H1 (cell line): ENCODE measurements at regions not wholly inside any gene's neighbourhood (a gene's known extent, or its start where the extent isn't known, plus 50 kb on each side); places are given as distances from the start of the nearest gene placed in this dataset.

Source experiments
- CTCF ChIA-PET: fragments of 300-600 bp; sonication (Branson Sonifier 250); formaldehyde crosslinking; loops from one replicate; lab custom pipeline; 2021; ENCODE audit not compliant: partially characterized antibody; lab: Charles Lee
- POLR2A ChIA-PET: fragments of 300-600 bp; sonication (Branson Sonifier 250); formaldehyde crosslinking; loops from one replicate; lab custom pipeline; 2021; ENCODE audit warnings: inconsistent platforms; ENCODE audit not compliant: partially characterized antibody; lab: Charles Lee
- DNase-seq, 2 experiments: peaks; one replicate each; pipeline versions ENCODE4 v3.0.0 to v3.0.0-alpha.2; 2010 to 2022; ENCODE audit warnings: low spot score in 2 of 2, low read depth in 1 of 2, mixed read lengths in 1 of 2
- FAIRE-seq: peaks from 2 replicates; lab custom pipeline; 2011; peaks lifted over from hg19 to GRCh38; lab: Jason Lieb, UNC
- H2AFZ ChIP-seq: 2 replicates; pipeline ENCODE4 v1.8.1; 2012; ENCODE audit warnings: low read length, inconsistent platforms
- H2AK5ac ChIP-seq: 2 replicates; pipeline ENCODE4 v1.6.1; 2013; ENCODE audit warnings: low read depth, low read length
- H2BK120ac ChIP-seq: replicated peaks from 2 replicates; pipeline ENCODE3; 2013; ENCODE audit warnings: low read depth, low read length, inconsistent platforms
- H2BK12ac ChIP-seq: 2 replicates; pipeline ENCODE4 v1.6.1; 2013; ENCODE audit warnings: low read depth, low read length
- H2BK15ac ChIP-seq: 2 replicates; pipeline ENCODE4 v1.6.1; 2013; ENCODE audit warnings: low read length
- H2BK20ac ChIP-seq: 2 replicates; pipeline ENCODE4 v1.6.1; 2013; ENCODE audit warnings: low read length
- H2BK5ac ChIP-seq: 2 replicates; pipeline ENCODE4 v1.6.1; 2013; ENCODE audit warnings: low read depth, low read length
- H3K14ac ChIP-seq: 2 replicates; pipeline ENCODE4 v1.6.1; 2013; ENCODE audit warnings: inconsistent platforms; ENCODE audit not compliant: insufficient read length
- H3K18ac ChIP-seq: 2 replicates; pipeline ENCODE4 v1.6.1; 2013; ENCODE audit warnings: low read length; ENCODE audit errors: extremely low read depth
- H3K23ac ChIP-seq: 2 replicates; pipeline ENCODE4 v1.6.1; 2013; ENCODE audit warnings: inconsistent platforms; ENCODE audit not compliant: insufficient read length
- H3K23me2 ChIP-seq: 2 replicates; pipeline ENCODE4 v1.6.1; 2013; ENCODE audit warnings: low read depth, low read length
- H3K27ac ChIP-seq: 2 replicates; pipeline ENCODE4 v1.6.1; 2011; ENCODE audit warnings: low read depth, low read length, inconsistent platforms
- H3K27me3 ChIP-seq, 4 experiments: replicated peaks in 1 of 4; 1 replicate in 1 of 4; 2 replicates in 3 of 4; pipeline versions ENCODE4 v1.6.1 to v1.8.1; 2011 to 2013; ENCODE audit warnings: low read length in 3 of 4, mild to moderate bottlenecking in 3 of 4, inconsistent platforms in 2 of 4, mixed read lengths in 2 of 4, moderate library complexity in 1 of 4; ENCODE audit not compliant: control insufficient read depth in 3 of 4, insufficient read depth in 3 of 4; ENCODE audit errors: extremely low read depth in 1 of 4
- H3K36me3 ChIP-seq, 4 experiments: 2 replicates each; pipeline versions ENCODE4 v1.6.1 to v1.8.1; 2011 to 2013; ENCODE audit warnings: mild to moderate bottlenecking in 4 of 4, low read length in 3 of 4, moderate library complexity in 2 of 4, control low read depth in 1 of 4, inconsistent platforms in 1 of 4; ENCODE audit not compliant: insufficient read depth in 4 of 4, control insufficient read depth in 2 of 4
- H3K4ac ChIP-seq: replicated peaks from 2 replicates; pipeline ENCODE3; 2013; ENCODE audit warnings: low read length, low read depth, mixed read lengths, inconsistent platforms; ENCODE audit not compliant: insufficient read length
- H3K4me1 ChIP-seq, 4 experiments: replicated peaks in 1 of 4; 1 replicate in 1 of 4; 2 replicates in 3 of 4; pipeline versions ENCODE4 v1.6.1 to v1.8.1; 2011 to 2013; ENCODE audit warnings: low read length in 3 of 4, inconsistent platforms in 2 of 4, mixed read lengths in 1 of 4; ENCODE audit not compliant: insufficient read depth in 4 of 4, control insufficient read depth in 3 of 4
- H3K4me2 ChIP-seq, 2 experiments: 2 replicates each; pipeline versions ENCODE4 v1.6.1 to v1.8.1; 2011 to 2013; ENCODE audit warnings: low read depth in 2 of 2, low read length in 2 of 2, control low read depth in 1 of 2, inconsistent platforms in 1 of 2, mild to moderate bottlenecking in 1 of 2; ENCODE audit not compliant: insufficient read depth in 1 of 2
- H3K4me3 ChIP-seq, 4 experiments: fragments of 200-600, 300-600 bp in 1 of 4; sonication (generic), shearing (Covaris generic), sonication (Bioruptor Twin) in 1 of 4; 2 replicates each; pipeline versions ENCODE4 v1.5.1 to v1.8.1; 2011 to 2016; ENCODE audit warnings: low read length in 4 of 4, low read depth in 3 of 4, control low read depth in 2 of 4, inconsistent platforms in 2 of 4, mild to moderate bottlenecking in 2 of 4, mixed read lengths in 1 of 4, moderate library complexity in 1 of 4; ENCODE audit not compliant: insufficient read depth in 2 of 4; ENCODE audit errors: extremely low read depth in 1 of 4
- H3K56ac ChIP-seq: replicated peaks from 2 replicates; pipeline ENCODE3; 2013; ENCODE audit warnings: low read depth, mild to moderate bottlenecking, mixed read lengths, low read length, inconsistent platforms; ENCODE audit not compliant: insufficient read length
- H3K79me1 ChIP-seq: 2 replicates; pipeline ENCODE4 v1.6.1; 2013; ENCODE audit warnings: low read depth, low read length, control low read depth
- H3K79me2 ChIP-seq, 2 experiments: 2 replicates each; pipeline versions ENCODE4 v1.6.1 to v1.8.1; 2012 to 2013; ENCODE audit warnings: low read length in 2 of 2, mild to moderate bottlenecking in 2 of 2, inconsistent platforms in 1 of 2; ENCODE audit not compliant: insufficient read depth in 2 of 2, control insufficient read depth in 1 of 2
- H3K9ac ChIP-seq, 4 experiments: replicated peaks in 1 of 4; 1 replicate in 1 of 4; 2 replicates in 3 of 4; pipeline versions ENCODE4 v1.6.1 to v1.8.1; 2011 to 2013; ENCODE audit warnings: low read depth in 3 of 4, low read length in 3 of 4, control low read depth in 2 of 4, mild to moderate bottlenecking in 2 of 4, moderate library complexity in 2 of 4, inconsistent platforms in 1 of 4; ENCODE audit errors: extremely low read depth in 1 of 4
- H3K9me3 ChIP-seq, 2 experiments: 2 replicates each; pipeline versions ENCODE4 v1.6.1 to v1.8.1; 2012 to 2013; ENCODE audit warnings: mild to moderate bottlenecking in 2 of 2, moderate library complexity in 2 of 2, control low read depth in 1 of 2, inconsistent platforms in 1 of 2, low read depth in 1 of 2, low read length in 1 of 2, mixed read lengths in 1 of 2; ENCODE audit not compliant: insufficient read depth in 2 of 2
- H4K20me1 ChIP-seq, 2 experiments: replicated peaks in 1 of 2; 2 replicates each; pipeline versions ENCODE3 to v1.8.1; 2011 to 2013; ENCODE audit warnings: inconsistent platforms in 2 of 2, low read length in 2 of 2, mild to moderate bottlenecking in 1 of 2; ENCODE audit not compliant: insufficient read depth in 2 of 2, control insufficient read depth in 1 of 2
- H4K5ac ChIP-seq: 2 replicates; pipeline ENCODE4 v1.6.1; 2013; ENCODE audit warnings: low read length, low read depth, mixed read lengths, inconsistent platforms; ENCODE audit not compliant: insufficient read length
- H4K8ac ChIP-seq: 2 replicates; pipeline ENCODE4 v1.8.0; 2013; ENCODE audit warnings: mild to moderate bottlenecking, moderate library complexity, low read length, inconsistent platforms; ENCODE audit not compliant: insufficient read depth; ENCODE audit errors: extremely low read depth
- H4K91ac ChIP-seq: replicated peaks from 2 replicates; pipeline ENCODE3; 2013; ENCODE audit warnings: low read length, mixed read lengths, inconsistent platforms; ENCODE audit not compliant: insufficient read length
- BRCA1 ChIP-seq: IDR thresholded peaks from 2 replicates; pipeline ENCODE4 v1.6.1; 2012; ENCODE audit warnings: low read depth, low read length, improper control_type of control experiment
- POLR2A ChIP-seq, 2 experiments: IDR thresholded peaks; 1 replicate in 1 of 2; 2 replicates in 1 of 2; pipeline ENCODE4 v1.6.1; 2011; ENCODE audit warnings: low read depth in 2 of 2, low read length in 2 of 2, mild to moderate bottlenecking in 2 of 2; ENCODE audit errors: control extremely low read depth in 1 of 2
- RAD21 ChIP-seq, 2 experiments: IDR thresholded peaks in 1 of 2; conservative IDR thresholded peaks in 1 of 2; 2 replicates each; pipeline ENCODE4 v1.6.1; 2011; ENCODE audit warnings: low read depth in 2 of 2, low read length in 2 of 2, improper control_type of control experiment in 1 of 2, inconsistent platforms in 1 of 2, mild to moderate bottlenecking in 1 of 2, moderate library complexity in 1 of 2
- RXRA ChIP-seq: IDR thresholded peaks from 2 replicates; pipeline ENCODE4 v1.6.1; 2011; ENCODE audit warnings: low read depth, mild to moderate bottlenecking, low read length, moderate library complexity; ENCODE audit not compliant: insufficient read depth
- SIN3A ChIP-seq, 2 experiments: IDR thresholded peaks in 1 of 2; conservative IDR thresholded peaks in 1 of 2; 2 replicates each; pipeline ENCODE4 v1.6.1; 2011 to 2012; ENCODE audit warnings: low read length in 2 of 2, improper control_type of control experiment in 1 of 2, low read depth in 1 of 2, mild to moderate bottlenecking in 1 of 2
- WGBS, 2 experiments: shearing (Covaris generic) in 1 of 2; methylation state at CpG; one replicate each; pipeline versions ENCODE4 v1.1.6 to v1.1.7; 2013 to 2015; ENCODE audit warnings: low lambda C conversion rate in 2 of 2, mixed read lengths in 2 of 2, inconsistent platforms in 1 of 2, low coverage in 1 of 2, missing lambda C conversion rate in 1 of 2; ENCODE audit not compliant: insufficient replicate concordance in 2 of 2, insufficient coverage in 1 of 2, insufficient read length in 1 of 2; ENCODE audit errors: extremely low coverage in 1 of 2, missing lambda C conversion rate in 1 of 2; 5-methylcytosine and 5-hydroxymethylcytosine counted together

DNA sequence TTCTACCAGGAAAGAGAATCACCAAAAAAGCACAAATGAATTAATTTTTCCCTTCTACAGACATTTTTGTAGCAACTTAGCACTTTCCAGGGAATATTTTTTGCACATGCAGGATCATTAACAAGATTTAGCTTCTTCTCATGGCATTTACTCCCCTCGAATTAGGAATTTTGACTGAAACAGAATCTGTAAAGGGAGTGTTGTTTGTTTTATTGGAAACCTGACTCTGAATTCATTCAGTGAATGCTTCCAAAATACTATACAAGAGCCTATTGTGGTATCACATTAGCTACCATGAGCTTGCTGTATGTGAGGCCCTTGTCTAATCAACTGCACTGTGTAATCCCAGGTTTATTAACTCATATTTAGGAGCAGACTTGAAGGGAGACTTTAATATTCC, 130.4 kb upstream of the ATP10A start:
- H3K23ac ChIP-seq, result no peak overlapping the region
- no peak overlapping the region for H3K56ac ChIP-seq
- H4K91ac ChIP-seq, result no peak overlapping the region
- DNase-seq (no peak), FAIRE-seq (no peak)
- no peak overlapping the region for H4K5ac ChIP-seq
- H3K27ac ChIP-seq, result no peak overlapping the region
- no peak overlapping the region for H2AFZ ChIP-seq
- no peak overlapping the region for H2BK5ac ChIP-seq
- H3K4ac ChIP-seq, result no peak overlapping the region
- no peak overlapping the region for H3K4me2 ChIP-seq
- H3K79me2 ChIP-seq, result no peaks in the 10 kb centered on the region
- H3K36me3 ChIP-seq, result no peaks in the 10 kb centered on the region
- no peak overlapping the region for H2BK120ac ChIP-seq
- CTCF ChIA-PET, result interaction anchor here (0.7 kb wide), 1 partner anchor 1063 kb away, joined by 4 read pairs; no protein-coding TSS in a partner anchor
- H3K4me1 ChIP-seq, result no peaks in the 10 kb centered on the region; a peak in 1 of 7 replicates
- H3K4me3 ChIP-seq, result no peak overlapping the region
- 92% methylated on average over 1 of the region's 1 CpG; no CpG with 5 or more reads in 1 of the 2 experiments for WGBS, 2 experiments
- H2BK20ac ChIP-seq, result no peak overlapping the region
- H2BK15ac ChIP-seq, result no peak overlapping the region
- no peaks in the 10 kb centered on the region for H3K27me3 ChIP-seq
- no peak overlapping the region for H2AK5ac ChIP-seq
- no peaks in the 10 kb centered on the region for H3K23me2 ChIP-seq
- POLR2A ChIA-PET, result no interaction called here
- no peaks in the 10 kb centered on the region for H4K20me1 ChIP-seq
- H3K14ac ChIP-seq, result no peak overlapping the region
- no peak overlapping the region for H2BK12ac ChIP-seq
- no peaks in the 10 kb centered on the region for H3K79me1 ChIP-seq
- no peak overlapping the region for H3K18ac ChIP-seq
- H3K9ac ChIP-seq, result no peak overlapping the region
- H3K9me3 ChIP-seq, result peaks cover 0 to 4% of the 10 kb centered on the region in 2 experiments; a peak in 1 of 4 replicates
- H4K8ac ChIP-seq, result no peak overlapping the region
- no peak for TF ChIP-seq POLR2A (IDR thresholded peaks at IDR 0.05; ENCODE audit: control extremely low read depth in 1 of 2, low read depth in 2 of 2, low read length in 2 of 2)
- no peak for TF ChIP-seq BRCA1
- no peak for TF ChIP-seq RAD21 (IDR thresholded peaks at IDR 0.05 in 1 of 2, conservative IDR thresholded peaks at IDR 0.05 in 1 of 2; ENCODE audit: low read depth in 2 of 2, low read length in 2 of 2)
- TF ChIP-seq SIN3A (conservative IDR thresholded peaks at IDR 0.05 in 1 of 2, IDR thresholded peaks at IDR 0.05 in 1 of 2; ENCODE audit: low read depth in 1 of 2, low read length in 2 of 2), result no peak
- TF ChIP-seq RXRA, result no peak
- TF ChIP-seq, all 59 proteins: peak for 0
